ENCODE measurements at regions not wholly inside any gene's neighbourhood (a gene's known extent, or its start where the extent isn't known, plus 50 kb on each side); places are given as distances from the start of the nearest gene placed in this dataset.

DNA sequence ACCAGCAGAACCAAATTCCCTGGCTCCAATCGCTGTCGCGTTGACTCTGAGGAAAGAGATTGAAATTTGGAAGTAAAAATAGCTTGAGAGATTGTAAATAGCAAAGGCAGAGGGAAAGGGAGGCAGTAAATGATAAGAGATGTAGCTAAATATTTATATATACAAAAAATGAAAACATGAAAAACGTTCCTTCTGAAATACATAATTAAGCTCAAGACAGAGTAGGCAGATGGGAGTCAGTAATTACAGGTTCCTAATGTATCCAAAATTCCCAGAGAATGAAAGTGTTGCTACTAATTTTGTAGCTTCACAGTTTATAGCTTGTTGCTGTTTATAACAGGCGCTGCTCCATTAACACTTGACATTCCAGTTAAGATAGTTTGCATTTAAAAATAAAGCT is 648.7 kb downstream of the KCNA4 start:
- H3K4me3 ChIP-seq (ENCODE audit: low read depth, low read length) = no peak overlapping the region
- TF ChIP-seq, protein P1, sequence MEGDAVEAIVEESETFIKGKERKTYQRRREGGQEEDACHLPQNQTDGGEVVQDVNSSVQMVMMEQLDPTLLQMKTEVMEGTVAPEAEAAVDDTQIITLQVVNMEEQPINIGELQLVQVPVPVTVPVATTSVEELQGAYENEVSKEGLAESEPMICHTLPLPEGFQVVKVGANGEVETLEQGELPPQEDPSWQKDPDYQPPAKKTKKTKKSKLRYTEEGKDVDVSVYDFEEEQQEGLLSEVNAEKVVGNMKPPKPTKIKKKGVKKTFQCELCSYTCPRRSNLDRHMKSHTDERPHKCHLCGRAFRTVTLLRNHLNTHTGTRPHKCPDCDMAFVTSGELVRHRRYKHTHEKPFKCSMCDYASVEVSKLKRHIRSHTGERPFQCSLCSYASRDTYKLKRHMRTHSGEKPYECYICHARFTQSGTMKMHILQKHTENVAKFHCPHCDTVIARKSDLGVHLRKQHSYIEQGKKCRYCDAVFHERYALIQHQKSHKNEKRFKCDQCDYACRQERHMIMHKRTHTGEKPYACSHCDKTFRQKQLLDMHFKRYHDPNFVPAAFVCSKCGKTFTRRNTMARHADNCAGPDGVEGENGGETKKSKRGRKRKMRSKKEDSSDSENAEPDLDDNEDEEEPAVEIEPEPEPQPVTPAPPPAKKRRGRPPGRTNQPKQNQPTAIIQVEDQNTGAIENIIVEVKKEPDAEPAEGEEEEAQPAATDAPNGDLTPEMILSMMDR (IDR thresholded peaks at IDR 0.05; ENCODE audit: insufficient read depth, low read length) = no peak
- DNase-seq (ENCODE audit: low read depth) = no peak

DNA sequence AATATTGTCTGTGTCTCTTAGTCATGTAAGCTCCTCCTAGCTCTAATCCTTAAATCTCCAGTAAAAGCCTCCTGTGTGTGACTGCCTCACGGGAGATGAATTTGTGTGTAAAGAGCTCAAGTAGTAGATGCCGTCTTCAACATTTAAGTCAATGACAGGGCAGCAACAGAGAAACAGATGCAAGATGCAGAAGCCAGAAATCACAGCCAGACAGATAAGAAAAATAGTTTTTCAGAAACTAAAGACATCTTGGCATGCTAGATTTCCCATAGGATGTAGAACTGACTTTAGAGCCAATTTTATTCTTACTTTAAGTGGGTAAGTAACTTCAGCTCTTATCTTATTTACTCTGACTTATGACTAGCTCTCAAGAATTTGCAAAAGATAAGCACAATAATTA is 652.8 kb downstream of the KCNA4 start:
- peak; percentile 65 for DNase-seq (ENCODE audit: low read depth)
- no peak overlapping the region for H3K4me3 ChIP-seq (ENCODE audit: low read depth, low read length)
- TF ChIP-seq, protein P1 (IDR thresholded peaks at IDR 0.05; ENCODE audit: insufficient read depth, low read length) = no peak

DNA sequence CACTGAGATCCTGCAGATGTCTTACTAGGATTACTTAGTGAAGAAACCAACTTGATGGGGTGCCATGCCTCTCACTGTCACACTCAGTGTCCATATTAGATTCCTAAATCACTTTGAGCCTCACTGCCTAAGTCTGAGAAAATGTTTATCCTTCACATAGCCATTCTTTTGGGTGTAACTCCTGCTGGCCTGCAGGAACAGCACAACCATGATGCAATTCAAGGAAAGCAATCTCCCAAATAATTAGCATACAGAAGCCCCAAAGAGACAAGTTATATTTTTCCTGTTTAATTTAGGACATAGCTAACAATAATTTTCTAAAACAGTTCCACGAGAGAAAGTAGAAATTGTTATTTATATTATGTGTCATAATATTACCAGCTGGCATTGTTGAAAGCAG is 655.5 kb downstream of the KCNA4 start:
- no peak overlapping the region for H3K4me3 ChIP-seq (ENCODE audit: low read depth, low read length)
- TF ChIP-seq, protein P1 (IDR thresholded peaks at IDR 0.05; ENCODE audit: insufficient read depth, low read length) = no peak
- DNase-seq (ENCODE audit: low read depth) = peak; percentile 55

DNA sequence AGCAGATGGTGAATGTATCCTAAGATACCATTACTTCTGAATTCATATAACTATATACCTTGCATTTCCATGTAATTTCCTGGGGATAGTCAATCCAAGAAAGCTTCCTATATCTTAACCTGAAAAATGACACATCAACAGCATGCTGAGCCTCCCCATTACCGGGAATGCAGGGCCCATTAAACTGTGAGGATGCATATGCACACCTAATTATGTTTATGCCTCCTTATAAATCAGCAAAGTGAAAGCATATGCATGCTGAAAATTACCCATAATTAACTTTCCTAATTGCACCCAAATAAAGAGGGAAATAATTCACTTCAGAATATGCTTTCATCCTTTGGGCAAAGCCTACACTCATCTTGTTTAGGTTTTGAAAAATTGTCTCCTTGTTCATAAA is 663.0 kb downstream of the KCNA4 start:
- no peak for DNase-seq (ENCODE audit: low read depth)
- no peak overlapping the region for H3K4me3 ChIP-seq (ENCODE audit: low read depth, low read length)
- TF ChIP-seq, protein P1 (IDR thresholded peaks at IDR 0.05; ENCODE audit: insufficient read depth, low read length) = no peak

DNA sequence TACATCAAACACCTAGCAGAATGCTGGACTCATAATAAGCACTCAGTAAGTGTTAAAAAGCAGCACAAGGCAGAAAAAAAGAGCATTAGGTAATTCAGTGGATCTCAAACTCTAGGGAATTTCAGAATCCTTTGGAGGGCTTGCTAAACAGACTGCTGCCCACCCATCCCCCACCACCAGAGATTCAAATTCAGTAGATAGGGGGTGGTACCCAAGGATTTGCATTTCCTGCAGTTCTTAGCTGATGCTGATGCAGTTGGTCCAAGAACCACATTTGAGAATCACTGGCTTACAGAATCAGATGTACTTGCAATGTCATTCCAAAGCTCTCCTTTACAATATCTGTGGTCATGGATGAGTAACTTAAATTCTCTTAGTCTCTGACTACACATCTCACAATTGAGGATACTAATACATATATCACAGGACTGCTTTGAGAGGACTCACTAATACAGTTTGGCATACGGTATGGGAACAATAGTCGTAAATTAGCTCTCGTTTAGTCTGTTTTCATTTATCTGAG is 664.5 kb downstream of the KCNA4 start:
- DNase-seq (ENCODE audit: low read depth) = no peak
- TF ChIP-seq, protein P1 (IDR thresholded peaks at IDR 0.05; ENCODE audit: insufficient read depth, low read length) = no peak
- no peak overlapping the region for H3K4me3 ChIP-seq (ENCODE audit: low read depth, low read length)

DNA sequence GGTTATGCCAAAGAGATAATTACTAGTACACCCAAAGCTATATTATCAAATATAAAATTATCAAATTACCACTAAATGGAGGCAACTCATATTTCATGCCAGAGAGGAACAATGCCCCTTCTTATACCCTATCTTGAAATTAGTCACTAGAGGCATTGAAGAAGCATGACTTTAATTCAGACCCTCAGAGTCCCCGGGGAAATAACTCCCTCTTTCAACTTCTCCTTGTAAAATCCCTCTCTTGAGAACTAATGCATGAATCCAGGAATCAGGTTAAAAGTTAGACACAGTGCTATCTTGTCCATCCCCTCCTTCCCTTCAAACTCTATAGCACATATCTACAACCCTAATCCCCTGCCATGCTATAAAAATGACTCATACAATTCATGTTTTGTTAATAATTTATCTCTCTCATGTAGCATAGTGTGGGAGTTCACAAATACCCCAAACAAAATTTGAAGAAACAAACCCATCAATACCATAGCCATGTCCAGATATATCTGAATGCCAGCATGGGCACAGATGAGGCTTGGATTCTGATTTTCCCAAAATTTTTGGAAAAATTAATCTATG is 665.4 kb downstream of the KCNA4 start:
- no peak for DNase-seq (ENCODE audit: low read depth)
- H3K4me3 ChIP-seq (ENCODE audit: low read depth, low read length) = no peak overlapping the region
- TF ChIP-seq, protein P1 (IDR thresholded peaks at IDR 0.05; ENCODE audit: insufficient read depth, low read length) = no peak
